T-cell (primary cell): ENCODE measurements at regions not wholly inside any gene's neighbourhood (a gene's known extent, or its start where the extent isn't known, plus 50 kb on each side); places are given as distances from the start of the nearest gene placed in this dataset.

Source experiments
- ATAC-seq, 4 experiments: fragments of 200-7000 bp in 3 of 4; fragments of 150-1000 bp in 1 of 4; cut with Tn5 transposase; replicated peaks in 1 of 4; 1 replicate in 3 of 4; 2 replicates in 1 of 4; pipeline ENCODE4 v1.10.0; 2021; ENCODE audit warnings: moderate library complexity in 3 of 4, mild to moderate bottlenecking in 2 of 4, moderate number of reproducible peaks in 1 of 4
- CTCF ChIA-PET, 2 donors: fragments of 300-600 bp; sonication (Branson Sonifier 250); formaldehyde crosslinking; loops; one replicate each; lab custom pipeline; 2022; ENCODE audit warnings: antibody characterized with exemption in 2 of 2; lab: Charles Lee
- POLR2A ChIA-PET, 2 donors: fragments of 300-600 bp; sonication (Branson Sonifier 250); formaldehyde crosslinking; loops; one replicate each; lab custom pipeline; 2022; ENCODE audit warnings: antibody characterized with exemption in 2 of 2; lab: Charles Lee
- DNase-seq, 35 experiments: peaks; one replicate each; pipeline versions ENCODE4 v3.0.0 to v3.0.0-alpha.2; 2013 to 2023
- H3K27ac ChIP-seq: one replicate; pipeline ENCODE4 v1.5.1; 2013; ENCODE audit warnings: low read length
- H3K27me3 ChIP-seq, 2 experiments: replicated peaks in 1 of 2; 1 replicate in 1 of 2; 2 replicates in 1 of 2; pipeline versions ENCODE4 v1.6.1 to v1.7.0; 2013; ENCODE audit warnings: low read length in 1 of 2, mixed read lengths in 1 of 2; ENCODE audit not compliant: control insufficient read depth in 2 of 2, insufficient read depth in 2 of 2; ENCODE audit errors: extremely low read depth in 1 of 2
- H3K36me3 ChIP-seq, 2 donors: 1 replicate in 1 of 2; 2 replicates in 1 of 2; pipeline versions ENCODE4 v1.6.1 to v1.7.0; 2013; ENCODE audit warnings: low read length in 1 of 2; ENCODE audit not compliant: control insufficient read depth in 2 of 2, insufficient read depth in 1 of 2; ENCODE audit errors: extremely low read depth in 1 of 2
- H3K4me1 ChIP-seq, 2 experiments: 1 replicate in 1 of 2; 2 replicates in 1 of 2; pipeline versions ENCODE4 v1.6.1 to v1.7.0; 2013; ENCODE audit warnings: low read length in 2 of 2, mixed read lengths in 1 of 2; ENCODE audit not compliant: insufficient read depth in 2 of 2, control insufficient read depth in 1 of 2; ENCODE audit errors: extremely low read depth in 1 of 2
- H3K4me3 ChIP-seq, 2 donors: 1 replicate in 1 of 2; 2 replicates in 1 of 2; pipeline versions ENCODE4 v1.5.1 to v1.7.0; 2013; ENCODE audit warnings: mild to moderate bottlenecking in 2 of 2, low read length in 1 of 2, moderate library complexity in 1 of 2; ENCODE audit not compliant: control insufficient read depth in 1 of 2; ENCODE audit errors: extremely low read depth in 1 of 2
- H3K9me3 ChIP-seq: 2 replicates; pipeline ENCODE4 v1.7.0; 2013
- H3K27ac Mint-ChIP-seq, 2 donors: one replicate each; pipeline ENCODE4 v1.8.0; 2020 to 2021; ENCODE audit warnings: mild to moderate bottlenecking in 2 of 2, mixed read lengths in 2 of 2
- H3K27me3 Mint-ChIP-seq, 2 donors: one replicate each; pipeline ENCODE4 v1.8.0; 2021 to 2022; ENCODE audit warnings: mixed read lengths in 2 of 2
- H3K36me3 Mint-ChIP-seq: one replicate; pipeline ENCODE4 v1.8.0; 2021; ENCODE audit warnings: mixed read lengths
- H3K4me1 Mint-ChIP-seq, 3 donors: one replicate each; pipeline ENCODE4 v1.8.0; 2020 to 2022; ENCODE audit warnings: mixed read lengths in 3 of 3, mild to moderate bottlenecking in 1 of 3
- H3K4me3 Mint-ChIP-seq, 3 donors: one replicate each; pipeline ENCODE4 v1.8.0; 2020 to 2022; ENCODE audit warnings: mild to moderate bottlenecking in 3 of 3, mixed read lengths in 3 of 3, moderate library complexity in 3 of 3
- H3K9me3 Mint-ChIP-seq, 3 donors: one replicate each; pipeline ENCODE4 v1.8.0; 2020 to 2022; ENCODE audit warnings: mixed read lengths in 3 of 3
- WGBS: methylation state at CpG from one replicate; pipeline ENCODE4 v1.1.5; 2013; ENCODE audit warnings: missing lambda C conversion rate; ENCODE audit not compliant: insufficient coverage; 5-methylcytosine and 5-hydroxymethylcytosine counted together

GRCh38 chr16:6531067-6531466 is 801.6 kb upstream of the RBFOX1 start:
- no peaks in the 10 kb centered on the region for H3K4me1 ChIP-seq
- H3K4me1 Mint-ChIP-seq: no peaks in the 10 kb centered on the region
- H3K4me3 Mint-ChIP-seq: no peak overlapping the region
- H3K9me3 Mint-ChIP-seq: peaks cover 11 to 19% (median 13%) of the 10 kb centered on the region in 3 donors
- no peak overlapping the region for H3K27ac Mint-ChIP-seq
- DNase-seq (no peak), ATAC-seq (no peak)
- no peak overlapping the region for H3K4me3 ChIP-seq
- no peak overlapping the region for H3K27ac ChIP-seq
- H3K36me3 ChIP-seq: no peaks in the 10 kb centered on the region
- H3K9me3 ChIP-seq: no peaks in the 10 kb centered on the region
- no peaks in the 10 kb centered on the region for H3K27me3 Mint-ChIP-seq
- ChIA-PET POLR2A (no interaction called here), CTCF (no interaction called here)
- WGBS: no CpG with 5 or more reads among the region's 3 CpGs
- H3K36me3 Mint-ChIP-seq: no peaks in the 10 kb centered on the region
- H3K27me3 ChIP-seq: no peaks in the 10 kb centered on the region

GRCh38 chr16:6528217-6528616 is 804.4 kb upstream of the RBFOX1 start:
- no peaks in the 10 kb centered on the region for H3K27me3 ChIP-seq
- no peaks in the 10 kb centered on the region for H3K36me3 ChIP-seq
- ATAC-seq (no peak), DNase-seq (no peak)
- Mint-ChIP-seq H3K4me3 (no peak overlapping the region), H3K27ac (no peak overlapping the region), H3K4me1 (no peaks in the 10 kb centered on the region), H3K27me3 (no peaks in the 10 kb centered on the region), H3K9me3 (peaks cover 13 to 30% (median 14%) of the 10 kb centered on the region in 3 donors), H3K36me3 (no peaks in the 10 kb centered on the region)
- H3K4me1 ChIP-seq: no peaks in the 10 kb centered on the region
- WGBS: 71% methylated on average over 1 of the region's 2 CpGs
- H3K4me3 ChIP-seq: no peak overlapping the region
- ChIA-PET POLR2A (no interaction called here), CTCF (no interaction called here)
- no peaks in the 10 kb centered on the region for H3K9me3 ChIP-seq
- no peak overlapping the region for H3K27ac ChIP-seq

DNA sequence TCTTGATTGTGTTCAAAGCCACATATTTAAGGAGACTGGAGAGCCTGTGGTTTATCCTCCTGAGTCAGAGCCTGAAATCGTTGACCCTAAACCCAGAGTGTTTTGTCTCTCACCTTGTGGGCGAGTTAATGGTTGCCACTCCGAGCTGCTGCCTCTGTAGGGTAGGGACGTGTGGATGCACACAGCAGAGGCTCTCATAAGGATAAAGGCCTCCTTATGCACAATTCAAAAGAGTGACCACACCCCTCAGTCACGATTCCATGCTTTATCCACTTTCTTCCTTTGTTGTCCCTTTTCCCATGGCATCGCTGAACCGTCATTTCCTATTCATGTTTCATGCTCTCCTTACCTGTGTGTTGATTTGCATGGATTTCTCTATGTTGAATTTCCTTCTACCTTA is 805.0 kb upstream of the RBFOX1 start:
- DNase-seq (no peak), ATAC-seq (no peak)
- Histone ChIP-seq H3K4me1 (no peaks in the 10 kb centered on the region), H3K27me3 (no peaks in the 10 kb centered on the region), H3K36me3 (no peaks in the 10 kb centered on the region), H3K27ac (no peak overlapping the region), H3K9me3 (no peaks in the 10 kb centered on the region), H3K4me3 (no peak overlapping the region)
- Mint-ChIP-seq H3K4me3 (no peak overlapping the region), H3K9me3 (peaks cover 13 to 26% (median 16%) of the 10 kb centered on the region in 3 donors), H3K36me3 (no peaks in the 10 kb centered on the region), H3K27me3 (no peaks in the 10 kb centered on the region), H3K4me1 (no peaks in the 10 kb centered on the region), H3K27ac (no peak overlapping the region)
- 100% methylated on average over 1 of the region's 7 CpGs for WGBS
- CTCF ChIA-PET: no interaction called here
- POLR2A ChIA-PET: no interaction called here

GRCh38 chr16:6524501-6524900 is 808.1 kb upstream of the RBFOX1 start:
- no peak overlapping the region for H3K27ac Mint-ChIP-seq
- Histone ChIP-seq H3K36me3 (no peaks in the 10 kb centered on the region), H3K4me3 (no peak overlapping the region), H3K27ac (no peak overlapping the region), H3K4me1 (no peaks in the 10 kb centered on the region), H3K9me3 (no peaks in the 10 kb centered on the region), H3K27me3 (no peaks in the 10 kb centered on the region)
- H3K9me3 Mint-ChIP-seq: peaks cover 13 to 22% (median 16%) of the 10 kb centered on the region in 3 donors
- H3K36me3 Mint-ChIP-seq: no peaks in the 10 kb centered on the region
- ATAC-seq: no peak
- H3K4me3 Mint-ChIP-seq: no peak overlapping the region
- CTCF ChIA-PET: no interaction called here
- no peaks in the 10 kb centered on the region for H3K4me1 Mint-ChIP-seq
- WGBS: 60% methylated on average over 1 of the region's 1 CpG
- POLR2A ChIA-PET: no interaction called here
- no peaks in the 10 kb centered on the region for H3K27me3 Mint-ChIP-seq
- no peak for DNase-seq

DNA sequence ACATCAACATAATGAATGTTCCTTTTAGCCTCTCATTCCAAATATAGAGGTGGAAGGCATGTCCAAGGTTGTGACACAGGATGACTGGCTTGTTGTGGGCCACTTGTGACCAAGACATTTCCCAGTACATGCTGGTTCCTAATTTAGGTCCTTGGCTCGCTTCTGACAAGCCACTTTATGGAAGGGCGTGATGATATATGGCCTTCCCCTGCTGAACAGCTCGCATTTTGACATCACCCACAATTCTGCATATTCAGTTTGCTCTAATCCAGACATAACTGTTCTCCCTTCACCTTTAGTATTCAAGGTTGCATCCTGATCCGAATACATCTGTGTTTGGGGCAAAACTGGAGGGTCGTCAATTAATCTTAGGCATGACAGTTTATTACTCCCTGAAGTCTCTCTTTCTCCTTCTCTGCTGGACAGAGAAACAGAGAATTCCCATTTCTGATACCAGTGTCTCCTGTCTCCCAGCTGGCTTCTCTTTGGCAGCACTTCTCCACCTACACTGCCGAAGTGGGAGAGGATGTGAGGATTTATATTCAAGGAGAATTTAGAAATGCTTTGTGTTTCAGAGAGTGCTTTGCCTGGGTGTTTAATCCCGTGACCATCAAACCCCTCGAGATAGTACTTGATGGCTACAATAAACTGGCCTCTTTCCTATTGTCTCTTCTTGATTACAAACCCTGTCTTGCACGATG is 815.5 kb upstream of the RBFOX1 start:
- H3K4me3 Mint-ChIP-seq: no peak overlapping the region
- no peaks in the 10 kb centered on the region for H3K27me3 Mint-ChIP-seq
- peaks cover 0 to 19% (median 10%) of the 10 kb centered on the region in 3 donors for H3K9me3 Mint-ChIP-seq
- no peak for DNase-seq
- H3K4me3 ChIP-seq: no peak overlapping the region
- WGBS: 65% methylated on average over 8 of the region's 9 CpGs
- no peak for ATAC-seq
- no peaks in the 10 kb centered on the region for H3K36me3 ChIP-seq
- H3K4me1 ChIP-seq: no peaks in the 10 kb centered on the region
- H3K27ac Mint-ChIP-seq: no peak overlapping the region
- ChIA-PET CTCF (no interaction called here), POLR2A (no interaction called here)
- H3K27ac ChIP-seq: no peak overlapping the region
- no peaks in the 10 kb centered on the region for H3K27me3 ChIP-seq
- no peaks in the 10 kb centered on the region for H3K4me1 Mint-ChIP-seq
- no peaks in the 10 kb centered on the region for H3K9me3 ChIP-seq
- H3K36me3 Mint-ChIP-seq: no peaks in the 10 kb centered on the region

- Mint-ChIP-seq H3K4me1 (no peaks in the 10 kb centered on the region), H3K9me3 (peaks cover 10 to 11% (median 11%) of the 10 kb centered on the region in 3 donors), H3K4me3 (no peak overlapping the region), H3K27ac (no peak overlapping the region), H3K27me3 (no peaks in the 10 kb centered on the region), H3K36me3 (no peaks in the 10 kb centered on the region)
- WGBS: 100% methylated on average over 2 of the region's 2 CpGs
- POLR2A ChIA-PET: no interaction called here
- no peaks in the 10 kb centered on the region for H3K27me3 ChIP-seq
- ATAC-seq: no peak
- no peaks in the 10 kb centered on the region for H3K4me1 ChIP-seq
- no peak for DNase-seq
- H3K27ac ChIP-seq: no peak overlapping the region
- CTCF ChIA-PET: no interaction called here
- H3K9me3 ChIP-seq: no peaks in the 10 kb centered on the region
- H3K4me3 ChIP-seq: no peak overlapping the region
- H3K36me3 ChIP-seq: no peaks in the 10 kb centered on the region
Measured at GRCh38 chr16:6512512-6512911, 820.1 kb upstream of the RBFOX1 start.

DNA sequence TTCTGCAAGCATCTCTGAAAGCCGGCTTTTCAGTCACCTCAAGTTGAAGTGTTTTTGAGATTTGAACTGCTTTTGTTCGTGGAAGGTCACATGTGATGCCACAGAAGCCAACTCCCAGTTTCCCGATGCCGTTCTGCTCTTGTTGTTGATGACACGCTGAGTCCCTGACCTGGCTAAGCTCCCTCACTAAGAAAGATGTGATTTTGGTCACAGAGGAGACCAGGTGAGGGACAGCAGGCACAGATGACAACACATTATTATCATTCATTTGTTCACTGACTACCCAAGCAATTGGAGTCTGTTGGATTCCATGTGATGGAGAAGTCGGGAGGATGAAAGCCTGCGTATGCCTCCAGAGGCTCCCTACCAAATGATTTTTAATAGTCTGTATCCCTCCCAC is 822.4 kb upstream of the RBFOX1 start:
- Mint-ChIP-seq H3K4me3 (no peak overlapping the region), H3K36me3 (no peaks in the 10 kb centered on the region), H3K4me1 (no peaks in the 10 kb centered on the region), H3K27ac (no peak overlapping the region), H3K27me3 (no peaks in the 10 kb centered on the region), H3K9me3 (peaks cover 17 to 22% (median 18%) of the 10 kb centered on the region in 3 donors)
- no peaks in the 10 kb centered on the region for H3K9me3 ChIP-seq
- no peak overlapping the region for H3K27ac ChIP-seq
- ChIA-PET POLR2A (no interaction called here), CTCF (no interaction called here)
- no peaks in the 10 kb centered on the region for H3K36me3 ChIP-seq
- no peaks in the 10 kb centered on the region for H3K27me3 ChIP-seq
- DNase-seq (no peak), ATAC-seq (no peak)
- 100% methylated on average over 1 of the region's 7 CpGs for WGBS
- no peak overlapping the region for H3K4me3 ChIP-seq
- H3K4me1 ChIP-seq: no peaks in the 10 kb centered on the region
